GM12872 (cell line): ENCODE measurements at regions not wholly inside any gene's neighbourhood (a gene's known extent, or its start where the extent isn't known, plus 50 kb on each side); places are given as distances from the start of the nearest gene placed in this dataset.

ENCODE experiments used
- CTCF ChIP-seq: IDR thresholded peaks from 3 replicates; pipeline ENCODE4 v1.5.1; 2011; ENCODE audit warnings: low read depth, mild to moderate bottlenecking, low read length, moderate library complexity; ENCODE audit not compliant: insufficient read depth

GRCh38 chr3:168847291-168847883 lies 751.7 kb upstream of the GOLIM4 start:
- peak; percentile 51 for TF ChIP-seq CTCF

GRCh38 chr3:168844894-168845482 lies 749.3 kb upstream of the GOLIM4 start:
- TF ChIP-seq CTCF = no peak

GRCh38 chr3:168844472-168844871 lies 748.7 kb upstream of the GOLIM4 start:
- TF ChIP-seq CTCF = no peak

- no peak for TF ChIP-seq CTCF
Observed at GRCh38 chr3:168843481-168843880, 747.8 kb upstream of the GOLIM4 start.

GRCh38 chr3:168839653-168840052 lies 743.9 kb upstream of the GOLIM4 start:
- TF ChIP-seq CTCF = no peak

GRCh38 chr3:168834558-168834957 lies 738.8 kb upstream of the GOLIM4 start:
- TF ChIP-seq CTCF = no peak

GRCh38 chr3:168828943-168829342 lies 733.2 kb upstream of the GOLIM4 start:
- TF ChIP-seq CTCF = no peak

- no peak for TF ChIP-seq CTCF
Observed at GRCh38 chr3:168828536-168828935, 732.8 kb upstream of the GOLIM4 start.
